ENCODE measurements at regions not wholly inside any gene's neighbourhood (a gene's known extent, or its start where the extent isn't known, plus 50 kb on each side); places are given as distances from the start of the nearest gene placed in this dataset.

GRCh38 chr11:106449763-106450162, 372.3 kb downstream of the AASDHPPT start:
- ATAC-seq: no peak

GRCh38 chr11:106451228-106451922, 373.9 kb downstream of the AASDHPPT start:
- intact Hi-C loops (cut with DNase I): no loop called here

More at GRCh38 chr11:106449763-106450162, 372.3 kb downstream of the AASDHPPT start:
- TF ChIP-seq CTCF (IDR thresholded peaks at IDR 0.05): no peak
- H3K4me3 ChIP-seq: no peak overlapping the region
- H3K27me3 ChIP-seq: no peaks in the 10 kb centered on the region
- intact Hi-C loops (cut with DNase I): no loop called here
- H3K9me3 ChIP-seq: peaks cover 0 to 17% of the 10 kb centered on the region in 2 donors
- no peak overlapping the region for H3K27ac ChIP-seq
- H3K36me3 ChIP-seq: no peaks in the 10 kb centered on the region
- no peaks in the 10 kb centered on the region for H3K4me1 ChIP-seq
- DNase-seq: no peak

GRCh38 chr11:106456647-106457046, 379.2 kb downstream of the AASDHPPT start:
- DNase-seq (no peak), ATAC-seq (no peak)
- TF ChIP-seq CTCF (IDR thresholded peaks at IDR 0.05): no peak
- Histone ChIP-seq H3K36me3 (no peaks in the 10 kb centered on the region), H3K9me3 (peaks cover 0 to 17% of the 10 kb centered on the region in 2 donors), H3K4me1 (no peaks in the 10 kb centered on the region), H3K27ac (no peak overlapping the region), H3K27me3 (no peaks in the 10 kb centered on the region), H3K4me3 (no peak overlapping the region)
- intact Hi-C loops (cut with DNase I): no loop called here

More at GRCh38 chr11:106451228-106451922, 373.9 kb downstream of the AASDHPPT start:
- peaks cover 0 to 17% of the 10 kb centered on the region in 2 donors for H3K9me3 ChIP-seq
- H3K27ac ChIP-seq: no peak overlapping the region
- H3K36me3 ChIP-seq: no peaks in the 10 kb centered on the region
- no peaks in the 10 kb centered on the region for H3K27me3 ChIP-seq
- no peak for TF ChIP-seq CTCF (IDR thresholded peaks at IDR 0.05)
- ATAC-seq (no peak), DNase-seq (no peak)
- no peak overlapping the region for H3K4me3 ChIP-seq
- no peaks in the 10 kb centered on the region for H3K4me1 ChIP-seq

- DNase-seq: no peak
- no peak for ATAC-seq
- Histone ChIP-seq H3K36me3 (no peaks in the 10 kb centered on the region), H3K27me3 (no peaks in the 10 kb centered on the region), H3K27ac (no peak overlapping the region), H3K9me3 (peaks cover 0 to 11% of the 10 kb centered on the region in 2 donors), H3K4me3 (no peak overlapping the region), H3K4me1 (peaks cover 0 to 4% of the 10 kb centered on the region in 2 donors)
- TF ChIP-seq CTCF (IDR thresholded peaks at IDR 0.05): no peak
- intact Hi-C loops (cut with DNase I): no loop called here
Observed at GRCh38 chr11:106457727-106458126, 380.3 kb downstream of the AASDHPPT start.

GRCh38 chr11:106459135-106459534, 381.7 kb downstream of the AASDHPPT start:
- no peak for DNase-seq
- H3K27ac ChIP-seq: no peak overlapping the region
- no peaks in the 10 kb centered on the region for H3K36me3 ChIP-seq
- H3K4me1 ChIP-seq: peaks cover 0 to 4% of the 10 kb centered on the region in 2 donors
- H3K4me3 ChIP-seq: no peak overlapping the region
- peaks cover 0 to 1% of the 10 kb centered on the region in 2 donors for H3K9me3 ChIP-seq
- intact Hi-C loops (cut with DNase I): no loop called here
- TF ChIP-seq CTCF (IDR thresholded peaks at IDR 0.05): no peak
- no peaks in the 10 kb centered on the region for H3K27me3 ChIP-seq
- ATAC-seq: no peak

Measured in left lung (tissue), 4 donors.